ENCODE measurements at regions not wholly inside any gene's neighbourhood (a gene's known extent, or its start where the extent isn't known, plus 50 kb on each side); places are given as distances from the start of the nearest gene placed in this dataset.

- H4K20me1 ChIP-seq (replicated peaks; ENCODE audit: control insufficient read depth, extremely low read depth, insufficient read depth, low read length) = no peaks in the 10 kb centered on the region
- H3K9me1 ChIP-seq (replicated peaks; ENCODE audit: control insufficient read depth, extremely low read depth, insufficient read depth, low read length) = no peaks in the 10 kb centered on the region
- H3K36me3 ChIP-seq (ENCODE audit: control insufficient read depth in 2 of 2, extremely low read depth in 1 of 2, insufficient read depth in 2 of 2, low read length in 2 of 2) = no peaks in the 10 kb centered on the region
- CTCF ChIA-PET = no interaction called here
- TF ChIP-seq MAX (IDR thresholded peaks at IDR 0.05; ENCODE audit: insufficient read depth, insufficient read length) (no peak), MYC (IDR thresholded peaks at IDR 0.05; ENCODE audit: low read depth, low read length) (no peak), POLR2A (IDR thresholded peaks at IDR 0.05; ENCODE audit: low read depth, low read length) (no peak), CTCF (IDR thresholded peaks at IDR 0.05; ENCODE audit: extremely low read depth in 1 of 2, insufficient read depth in 1 of 2, low read depth in 1 of 2, low read length in 2 of 2) (no peak), EZH2 (IDR thresholded peaks at IDR 0.05; ENCODE audit: borderline replicate concordance, low read depth, low read length, severe bottlenecking) (no peak), JUN (IDR thresholded peaks at IDR 0.05; ENCODE audit: borderline replicate concordance, insufficient read depth, insufficient read length, low read depth) (no peak)
- intact Hi-C loops (cut with micrococcal nuclease) = no loop called here
- H3K27ac ChIP-seq (ENCODE audit: insufficient read depth, low read depth, low read length) = no peak overlapping the region
- H3K27me3 ChIP-seq (ENCODE audit: control insufficient read depth in 2 of 2, insufficient read depth in 2 of 2, low read length in 2 of 2) = no peaks in the 10 kb centered on the region
- H3K79me2 ChIP-seq (ENCODE audit: control insufficient read depth, insufficient read depth, low read length) = no peaks in the 10 kb centered on the region
- DNase-seq (ENCODE audit: low read depth, low spot score) (no peak), FAIRE-seq (no peak)
- dilution Hi-C loops (cut with MboI; ENCODE audit: extremely low pct_ligation_motif_present, low sequenced_read_pairs) = no loop called here
- no peak overlapping the region for H3K4me2 ChIP-seq (ENCODE audit: insufficient read depth, low read length)
- no peak overlapping the region for H3K9ac ChIP-seq (replicated peaks; ENCODE audit: extremely low read depth, insufficient read depth, low read length)
- POLR2A ChIA-PET = no interaction called here
- no TSS peak for BruUV-seq (replicated peaks)
- H2AFZ ChIP-seq (ENCODE audit: low read depth, low read length) = no peak overlapping the region
- H3K4me3 ChIP-seq (replicated peaks in 1 of 3; ENCODE audit: insufficient read depth in 1 of 3, low read depth in 1 of 3, low read length in 3 of 3) = no peak overlapping the region
- no peaks in the 10 kb centered on the region for H3K4me1 ChIP-seq (ENCODE audit: control insufficient read depth, extremely low read depth, insufficient read depth, low read length)
- peaks cover 7% of the 10 kb centered on the region for H3K9me3 ChIP-seq (replicated peaks; ENCODE audit: control insufficient read depth, insufficient read depth, low read length)
These were observed 190.2 kb downstream of the SHANK2 start for GRCh38 chr11:71062199-71062598.

- intact Hi-C loops (cut with micrococcal nuclease) (no loop called here), dilution Hi-C loops (cut with MboI; ENCODE audit: extremely low pct_ligation_motif_present, low sequenced_read_pairs) (no loop called here)
- ChIA-PET CTCF (no interaction called here), POLR2A (no interaction called here)
- Histone ChIP-seq H3K9ac (replicated peaks; ENCODE audit: extremely low read depth, insufficient read depth, low read length) (no peak overlapping the region), H3K4me2 (ENCODE audit: insufficient read depth, low read length) (no peak overlapping the region), H3K36me3 (ENCODE audit: control insufficient read depth in 2 of 2, extremely low read depth in 1 of 2, insufficient read depth in 2 of 2, low read length in 2 of 2) (no peaks in the 10 kb centered on the region), H3K9me3 (replicated peaks; ENCODE audit: control insufficient read depth, insufficient read depth, low read length) (peaks cover 5% of the 10 kb centered on the region), H3K4me3 (replicated peaks in 1 of 3; ENCODE audit: insufficient read depth in 1 of 3, low read depth in 1 of 3, low read length in 3 of 3) (no peak overlapping the region), H3K4me1 (ENCODE audit: control insufficient read depth, extremely low read depth, insufficient read depth, low read length) (no peaks in the 10 kb centered on the region), H3K9me1 (replicated peaks; ENCODE audit: control insufficient read depth, extremely low read depth, insufficient read depth, low read length) (no peaks in the 10 kb centered on the region), H3K79me2 (ENCODE audit: control insufficient read depth, insufficient read depth, low read length) (no peaks in the 10 kb centered on the region), H3K27ac (ENCODE audit: insufficient read depth, low read depth, low read length) (no peak overlapping the region), H4K20me1 (replicated peaks; ENCODE audit: control insufficient read depth, extremely low read depth, insufficient read depth, low read length) (no peaks in the 10 kb centered on the region), H3K27me3 (ENCODE audit: control insufficient read depth in 2 of 2, insufficient read depth in 2 of 2, low read length in 2 of 2) (no peaks in the 10 kb centered on the region), H2AFZ (ENCODE audit: low read depth, low read length) (no peak overlapping the region)
- TF ChIP-seq GATA2 (IDR thresholded peaks at IDR 0.05; ENCODE audit: insufficient read depth, insufficient read length, low read depth, low read length) = no peak
- BruUV-seq (replicated peaks) = no TSS peak
- FAIRE-seq = no peak
- no peak for DNase-seq (ENCODE audit: low read depth, low spot score)
These were observed 192.0 kb downstream of the SHANK2 start for GRCh38 chr11:71060391-71060791.

Measured in endothelial cell of umbilical vein (primary cell).